Urothelium cell line (cell line): ENCODE measurements at regions not wholly inside any gene's neighbourhood (a gene's known extent, or its start where the extent isn't known, plus 50 kb on each side); places are given as distances from the start of the nearest gene placed in this dataset.

Experiments
- DNase-seq: peaks from one replicate; pipeline ENCODE4 v3.0.0; 2011; ENCODE audit warnings: low spot score, mixed read lengths
- FAIRE-seq: peaks from 2 replicates; lab custom pipeline; 2011; peaks lifted over from hg19 to GRCh38; lab: Jason Lieb, UNC

GRCh38 chr20:51221103-51221502 is 198.2 kb upstream of the KCNG1 start:
- no peak for FAIRE-seq
- DNase-seq = no peak

GRCh38 chr20:51220293-51220706 is 197.4 kb upstream of the KCNG1 start:
- FAIRE-seq = peak; percentile 30
- DNase-seq = peak; percentile 81

GRCh38 chr20:51219544-51219943 is 196.6 kb upstream of the KCNG1 start:
- no peak for DNase-seq
- FAIRE-seq = no peak

GRCh38 chr20:51218603-51219002 is 195.7 kb upstream of the KCNG1 start:
- FAIRE-seq (no peak), DNase-seq (no peak)

GRCh38 chr20:51217347-51218045 is 194.6 kb upstream of the KCNG1 start:
- FAIRE-seq (no peak), DNase-seq (no peak)

- DNase-seq = no peak
- FAIRE-seq = no peak
Measured at GRCh38 chr20:51216850-51217249, 193.9 kb upstream of the KCNG1 start.

- DNase-seq = no peak
- no peak for FAIRE-seq
Measured at GRCh38 chr20:51212816-51213215, 189.9 kb upstream of the KCNG1 start.

- FAIRE-seq = no peak
- no peak for DNase-seq
Measured at GRCh38 chr20:51211191-51211590, 188.3 kb upstream of the KCNG1 start.

GRCh38 chr20:51210084-51210483 is 187.2 kb upstream of the KCNG1 start:
- FAIRE-seq (no peak), DNase-seq (no peak)

- no peak for DNase-seq
- FAIRE-seq = peak; percentile 5
Measured at GRCh38 chr20:51208162-51208561, 185.3 kb upstream of the KCNG1 start.

- no peak for FAIRE-seq
- DNase-seq = no peak
Measured at GRCh38 chr20:51206032-51206662, 183.2 kb upstream of the KCNG1 start.

GRCh38 chr20:51204794-51205193 is 181.9 kb upstream of the KCNG1 start:
- FAIRE-seq (no peak), DNase-seq (no peak)

GRCh38 chr20:51204051-51204715 is 181.3 kb upstream of the KCNG1 start:
- DNase-seq (no peak), FAIRE-seq (no peak)

- no peak for DNase-seq
- no peak for FAIRE-seq
Measured at GRCh38 chr20:51202304-51202703, 179.4 kb upstream of the KCNG1 start.

- FAIRE-seq = peak; percentile 56
- DNase-seq = no peak
Measured at GRCh38 chr20:51199920-51200319, 177.0 kb upstream of the KCNG1 start.

- no peak for FAIRE-seq
- DNase-seq = no peak
Measured at GRCh38 chr20:51198876-51199523, 176.1 kb upstream of the KCNG1 start.

GRCh38 chr20:51198238-51198637 is 175.3 kb upstream of the KCNG1 start:
- FAIRE-seq (peak; percentile 30), DNase-seq (no peak)

GRCh38 chr20:51196991-51197651 is 174.2 kb upstream of the KCNG1 start:
- DNase-seq = no peak
- FAIRE-seq = no peak

- no peak for FAIRE-seq
Measured at GRCh38 chr20:51195990-51196389, 173.1 kb upstream of the KCNG1 start.

GRCh38 chr20:51195419-51195901 is 172.6 kb upstream of the KCNG1 start:
- FAIRE-seq (no peak), DNase-seq (no peak)

More at GRCh38 chr20:51195990-51196389, 173.1 kb upstream of the KCNG1 start:
- no peak for DNase-seq
